Stomach (tissue), 4 donors: ENCODE measurements at regions not wholly inside any gene's neighbourhood (a gene's known extent, or its start where the extent isn't known, plus 50 kb on each side); places are given as distances from the start of the nearest gene placed in this dataset.

Experiments used
- POLR2AphosphoS5 ChIP-seq, 3 donors: sonication (generic); formaldehyde crosslinking; IDR thresholded peaks; one replicate each; pipeline ENCODE4 v1.6.1; 2016; ENCODE audit warnings: antibody characterized with exemption in 3 of 3
- TF ChIP-seq, protein P1 (sequence below), 7 experiments: fragments of 450-650 bp in 4 of 7; fragments of 200-600 bp in 3 of 7; sonication (generic) in 3 of 7; IDR thresholded peaks; one replicate each; pipeline ENCODE4 v1.5.1; 2016 to 2019; ENCODE audit warnings: antibody characterized with exemption in 7 of 7, control low read depth in 2 of 7, mild to moderate bottlenecking in 1 of 7

DNA sequence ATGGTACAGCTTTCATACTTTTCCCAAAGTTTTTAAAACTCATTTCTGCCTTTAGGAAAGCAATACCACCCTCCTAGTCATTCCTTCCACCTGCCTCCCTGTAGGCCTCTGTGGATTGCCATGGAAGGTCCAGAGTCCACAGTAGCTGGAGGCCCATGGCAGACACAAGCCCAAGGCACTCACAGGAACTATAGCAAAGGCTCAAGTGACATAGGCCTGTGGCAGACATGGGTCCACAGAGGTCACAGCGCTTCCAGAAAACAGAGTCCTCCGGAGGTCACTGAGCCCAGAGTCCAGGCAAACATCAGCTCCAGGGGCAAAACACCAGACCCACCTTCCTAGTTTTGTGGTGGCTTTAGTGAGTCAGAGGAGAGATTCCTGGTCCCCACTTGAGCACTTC, 147.6 kb upstream of the ATP6AP2 start:
- TF ChIP-seq, protein P1, sequence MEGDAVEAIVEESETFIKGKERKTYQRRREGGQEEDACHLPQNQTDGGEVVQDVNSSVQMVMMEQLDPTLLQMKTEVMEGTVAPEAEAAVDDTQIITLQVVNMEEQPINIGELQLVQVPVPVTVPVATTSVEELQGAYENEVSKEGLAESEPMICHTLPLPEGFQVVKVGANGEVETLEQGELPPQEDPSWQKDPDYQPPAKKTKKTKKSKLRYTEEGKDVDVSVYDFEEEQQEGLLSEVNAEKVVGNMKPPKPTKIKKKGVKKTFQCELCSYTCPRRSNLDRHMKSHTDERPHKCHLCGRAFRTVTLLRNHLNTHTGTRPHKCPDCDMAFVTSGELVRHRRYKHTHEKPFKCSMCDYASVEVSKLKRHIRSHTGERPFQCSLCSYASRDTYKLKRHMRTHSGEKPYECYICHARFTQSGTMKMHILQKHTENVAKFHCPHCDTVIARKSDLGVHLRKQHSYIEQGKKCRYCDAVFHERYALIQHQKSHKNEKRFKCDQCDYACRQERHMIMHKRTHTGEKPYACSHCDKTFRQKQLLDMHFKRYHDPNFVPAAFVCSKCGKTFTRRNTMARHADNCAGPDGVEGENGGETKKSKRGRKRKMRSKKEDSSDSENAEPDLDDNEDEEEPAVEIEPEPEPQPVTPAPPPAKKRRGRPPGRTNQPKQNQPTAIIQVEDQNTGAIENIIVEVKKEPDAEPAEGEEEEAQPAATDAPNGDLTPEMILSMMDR (IDR thresholded peaks at IDR 0.05) = no peak
- TF ChIP-seq POLR2AphosphoS5 (IDR thresholded peaks at IDR 0.05) = no peak
